HG02943 (cell line): ENCODE measurements at regions not wholly inside any gene's neighbourhood (a gene's known extent, or its start where the extent isn't known, plus 50 kb on each side); places are given as distances from the start of the nearest gene placed in this dataset.

Source experiments
- ATAC-seq: cut with Tn5 transposase; IDR thresholded peaks from one replicate; pipeline ENCODE4 v1.9.1; 2021; ENCODE audit warnings: mild to moderate bottlenecking, low read depth, moderate library complexity; ENCODE audit not compliant: unreplicated experiment

DNA sequence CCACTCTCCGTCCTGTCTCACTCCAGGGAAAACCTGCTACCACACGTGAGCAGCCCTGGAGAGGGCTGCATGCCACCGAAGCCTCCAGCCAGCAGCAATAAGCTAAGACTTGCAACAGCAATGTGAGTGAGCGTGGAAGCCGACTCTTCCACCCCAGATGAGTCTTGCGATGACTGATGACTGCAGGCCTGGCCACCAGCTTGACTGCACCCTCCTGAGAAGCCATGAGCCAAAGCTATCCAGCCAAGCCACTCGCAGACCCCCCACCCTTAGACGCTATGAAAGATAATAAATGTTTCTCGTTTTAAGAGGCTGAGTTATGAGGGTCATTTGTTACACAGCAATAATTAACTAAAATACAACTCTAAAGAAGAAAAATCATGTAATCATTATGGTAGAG is 118.6 kb upstream of the GALNT2 start:
- no peak for ATAC-seq

DNA sequence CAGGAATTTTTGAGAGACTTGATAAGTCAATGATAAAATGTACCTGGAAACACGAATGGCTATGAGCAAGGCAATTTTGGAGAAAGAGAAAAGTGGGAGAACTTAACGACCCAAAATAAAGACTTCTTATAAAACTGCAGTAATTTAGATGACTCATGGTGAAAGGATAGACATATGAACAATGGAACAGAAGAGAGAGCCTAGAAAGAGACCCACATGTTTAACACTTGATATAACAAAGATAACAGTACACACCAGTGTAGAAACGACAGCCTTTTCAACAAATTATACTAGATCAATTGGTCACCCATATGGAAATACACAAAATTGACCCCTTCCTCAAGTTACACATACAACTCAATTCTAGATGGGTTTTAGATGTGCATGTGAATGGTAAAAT is 117.5 kb upstream of the GALNT2 start:
- no peak for ATAC-seq

DNA sequence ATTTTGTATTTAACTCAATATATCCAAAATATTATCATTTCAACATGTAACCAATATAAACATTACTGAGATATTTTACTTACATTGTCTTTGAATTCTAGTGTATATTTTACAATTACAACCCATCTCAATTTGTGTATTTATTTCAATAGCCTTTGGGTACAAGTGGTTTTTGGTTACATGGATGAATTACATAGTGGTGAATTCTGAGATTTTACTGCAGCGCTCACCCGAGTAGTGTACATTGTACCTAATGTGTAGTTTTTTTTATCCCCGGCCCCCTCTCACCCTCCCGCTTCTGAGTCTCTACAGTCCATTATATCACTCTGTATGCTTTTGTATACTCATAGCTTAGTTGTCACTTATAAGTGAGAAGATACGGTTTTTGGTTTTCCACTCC is 117.0 kb upstream of the GALNT2 start:
- no peak for ATAC-seq

DNA sequence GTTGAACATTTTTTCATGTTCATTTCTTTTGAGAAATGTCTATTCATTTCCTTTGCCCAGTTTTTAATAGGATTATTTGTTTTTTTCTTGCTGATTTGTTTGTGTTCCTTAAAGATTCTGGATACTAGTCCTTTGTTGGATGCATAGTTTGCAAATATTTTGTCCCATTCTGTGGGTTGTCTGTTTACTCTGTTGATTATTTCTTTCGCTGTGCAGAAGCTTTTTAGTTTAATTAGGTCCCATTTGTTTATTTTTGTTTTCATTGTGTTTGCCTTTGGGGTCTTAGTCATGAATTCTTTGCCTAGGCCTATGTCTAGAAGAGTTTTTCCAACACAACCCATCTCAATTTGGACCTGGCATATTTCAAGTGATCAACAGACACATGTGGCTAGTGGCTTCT is 116.1 kb upstream of the GALNT2 start:
- no peak for ATAC-seq

DNA sequence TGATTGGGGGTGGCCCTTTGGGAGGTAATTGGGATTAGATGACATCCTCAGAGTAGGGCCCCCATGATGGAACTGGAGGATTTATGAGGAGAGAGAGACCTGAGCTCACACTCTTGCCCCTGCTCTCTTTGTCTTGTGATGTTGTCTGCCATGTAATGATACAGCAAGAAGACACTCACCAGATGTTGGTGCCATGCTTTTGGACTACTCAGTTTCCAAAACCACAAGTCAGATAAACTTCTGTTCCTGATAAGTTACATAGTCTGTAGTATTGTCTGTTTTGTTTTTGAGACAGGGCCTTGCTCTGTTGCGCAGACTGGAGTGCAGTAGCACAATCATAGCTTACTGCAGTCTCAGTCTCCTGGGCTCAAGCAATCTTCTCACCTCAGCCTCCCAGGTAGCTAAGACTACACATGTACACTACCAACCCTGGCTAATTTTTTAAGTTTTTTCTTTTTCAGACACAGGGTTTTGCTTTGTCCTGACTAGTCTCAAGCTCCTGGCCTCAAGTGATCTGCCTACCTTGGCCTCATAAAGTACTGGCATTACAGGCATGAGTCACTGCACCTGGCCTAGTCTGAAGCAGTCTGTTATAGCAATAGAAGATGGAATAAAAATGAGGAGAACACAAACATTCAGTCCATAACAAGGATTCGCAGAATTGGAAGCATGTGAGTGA is 115.0 kb upstream of the GALNT2 start:
- no peak for ATAC-seq

DNA sequence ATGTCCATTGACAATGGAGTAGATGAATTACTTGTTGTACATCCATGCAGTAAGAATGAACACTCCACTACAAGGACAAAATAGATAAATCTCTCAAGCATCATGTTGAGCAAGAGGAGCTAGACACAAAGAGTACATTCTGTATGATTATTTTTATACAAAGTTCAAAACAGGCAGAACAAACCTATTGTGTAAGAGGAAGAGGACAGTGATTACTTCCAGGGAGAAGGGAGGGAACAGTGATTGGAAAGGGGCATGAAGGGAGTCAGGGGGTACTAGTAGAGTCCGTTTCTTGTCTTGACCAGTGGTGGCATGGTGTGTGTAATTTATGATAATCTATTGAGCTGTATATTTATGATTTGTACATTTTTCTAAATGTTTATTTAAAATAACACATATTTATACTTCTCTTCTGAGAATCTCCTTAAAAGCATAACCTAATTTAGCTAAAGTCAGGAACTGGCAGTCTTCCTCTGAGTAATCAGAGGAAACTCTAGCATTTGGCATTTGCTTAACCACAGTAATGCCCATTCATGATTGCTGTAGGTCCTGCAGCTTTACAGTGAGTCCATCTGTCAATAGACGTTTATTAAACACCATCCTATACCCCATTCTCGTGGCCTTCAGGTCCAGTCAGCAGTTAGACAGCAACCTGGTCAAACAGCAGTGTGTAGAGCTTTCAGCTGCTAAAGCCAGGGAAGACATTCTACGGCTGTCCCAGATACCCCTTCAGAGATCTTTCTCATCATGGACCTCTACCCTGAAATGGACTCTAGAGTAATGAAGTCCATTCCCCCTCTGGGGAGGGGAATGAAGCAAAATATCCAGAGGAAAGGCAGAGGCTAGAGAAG is 114.1 kb upstream of the GALNT2 start:
- no peak for ATAC-seq

DNA sequence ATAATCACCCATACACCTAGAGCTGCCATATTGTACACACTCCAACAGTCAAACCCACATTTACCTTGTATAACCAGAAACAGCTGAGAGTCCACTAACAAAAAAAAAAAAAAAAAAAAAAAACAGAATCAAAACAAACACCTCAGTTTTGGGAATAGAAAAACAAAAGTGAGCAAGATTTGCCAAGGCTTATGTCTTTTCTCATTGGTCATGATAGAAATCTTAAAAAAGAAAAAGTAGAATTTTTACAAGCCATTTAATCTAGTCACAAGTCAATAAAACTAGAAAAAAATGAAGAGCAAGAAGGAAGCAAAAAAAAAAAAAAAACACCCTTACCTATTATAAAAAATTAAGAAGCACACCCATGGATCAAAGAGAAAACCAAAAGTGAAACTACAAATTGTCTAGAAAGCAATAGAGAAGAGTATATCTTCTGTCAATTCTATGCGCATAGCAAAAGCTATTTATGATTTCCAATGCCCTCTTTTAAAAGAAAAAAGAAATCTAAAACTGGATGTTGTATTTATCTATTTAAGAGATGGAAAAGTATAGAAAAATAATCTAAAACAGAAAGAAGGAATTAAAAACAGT is 113.2 kb upstream of the GALNT2 start:
- no peak for ATAC-seq

DNA sequence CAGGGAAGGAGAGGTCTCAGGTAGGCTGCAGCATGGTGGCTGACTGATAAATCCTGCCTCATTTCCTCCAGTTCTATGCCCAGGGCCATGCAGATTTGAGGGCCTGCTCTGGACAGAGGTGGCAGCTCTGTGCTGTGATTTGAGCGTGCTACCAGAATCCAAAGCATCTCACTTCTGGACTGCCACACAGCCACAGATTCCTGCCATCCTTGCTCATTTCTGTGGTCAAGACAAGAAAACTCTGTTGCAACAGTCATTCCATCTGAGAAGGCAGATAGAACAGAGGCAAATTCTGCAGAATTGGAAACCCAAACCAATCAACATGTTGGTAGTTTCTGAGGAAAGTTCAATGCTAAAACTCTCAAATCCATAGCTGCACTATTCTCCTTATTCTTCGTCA is 102.8 kb upstream of the GALNT2 start:
- ATAC-seq, result no peak

DNA sequence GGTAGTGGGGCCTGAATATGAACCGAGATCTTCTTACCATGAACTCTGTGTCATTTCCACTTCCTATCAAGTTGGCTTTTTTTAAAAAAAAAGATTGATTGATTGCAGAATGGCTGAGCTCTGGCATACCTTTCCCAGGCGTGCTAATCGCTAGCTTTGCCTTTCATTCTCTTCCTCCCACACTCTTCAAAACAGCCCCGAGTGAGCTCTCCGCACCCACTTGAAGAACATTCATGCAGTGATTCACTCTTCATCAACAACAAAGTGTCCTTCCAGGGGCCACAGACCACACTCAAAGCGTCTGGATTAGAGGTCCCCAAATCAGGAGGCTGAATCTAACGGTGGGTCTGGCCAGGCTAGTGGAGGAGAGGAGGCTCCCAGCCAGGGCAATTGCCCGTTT is 96.3 kb upstream of the GALNT2 start:
- ATAC-seq, result no peak

DNA sequence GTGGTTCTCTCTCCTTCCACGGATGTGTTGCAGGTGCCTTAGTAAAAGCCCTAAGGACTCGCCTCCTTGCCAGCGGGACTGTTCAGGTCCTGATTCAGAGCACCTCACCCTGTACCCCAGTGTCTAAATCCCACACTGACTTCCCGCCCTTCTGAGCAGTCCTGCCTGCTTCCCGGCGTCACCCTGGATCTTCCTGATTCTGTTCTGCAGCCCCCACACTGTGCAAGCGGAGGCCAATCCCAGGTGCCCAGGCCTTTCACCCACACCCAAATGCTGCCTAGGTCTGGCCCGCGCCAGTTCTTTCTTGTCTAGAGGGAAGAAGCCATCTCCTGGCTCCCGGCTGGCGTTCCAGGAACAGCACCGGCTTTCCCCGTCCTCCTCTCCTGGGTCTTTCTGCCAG is 95.9 kb upstream of the GALNT2 start:
- ATAC-seq, result no peak

DNA sequence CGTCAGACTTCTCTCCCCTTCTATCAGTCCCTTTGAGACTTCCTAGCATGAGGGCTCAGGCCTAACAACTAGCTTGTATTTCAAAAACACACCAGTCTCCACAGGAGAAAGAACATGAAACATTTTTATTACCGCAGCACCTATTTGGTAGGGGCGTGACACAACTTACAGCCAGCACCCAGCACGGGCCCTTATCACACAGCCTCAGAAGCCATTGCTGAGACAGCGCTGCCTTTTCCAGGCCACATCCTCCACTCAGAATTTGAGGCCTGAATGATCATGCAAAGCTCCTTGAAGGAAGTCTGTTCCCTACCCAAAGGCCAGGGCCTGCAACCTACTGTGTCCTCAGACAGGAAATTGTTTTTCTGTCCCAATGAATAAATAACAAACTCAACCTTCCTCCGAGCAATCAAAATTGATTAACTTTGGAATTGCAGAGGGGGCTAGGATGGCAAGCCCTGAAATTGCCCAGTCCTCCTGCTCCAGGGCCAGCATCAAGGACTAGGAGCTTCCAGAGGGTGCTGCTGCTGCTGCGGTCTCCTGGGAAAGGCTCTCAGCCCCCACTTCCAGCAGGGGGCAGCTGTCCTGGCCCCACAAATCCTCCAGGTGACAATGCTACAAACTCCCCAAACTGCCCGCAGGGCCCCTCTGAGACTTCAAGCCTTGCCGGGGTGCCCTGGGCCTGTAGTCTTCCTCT is 94.3 kb upstream of the GALNT2 start:
- ATAC-seq, result no peak

DNA sequence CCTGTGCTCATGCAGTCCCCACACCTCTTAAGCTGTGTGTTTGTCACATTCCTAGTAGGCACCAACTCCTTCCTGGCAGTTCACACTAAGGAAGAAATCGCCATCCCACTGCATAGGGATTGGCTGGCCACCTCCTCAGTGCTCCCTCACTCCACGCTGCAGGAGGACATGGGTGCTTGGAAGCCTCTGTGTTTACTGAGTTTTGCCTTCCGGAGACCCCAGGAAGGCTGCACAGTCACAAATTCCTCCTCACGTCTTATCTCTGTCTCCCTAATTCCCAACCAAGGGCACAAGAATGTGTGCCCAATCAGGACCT is 93.8 kb upstream of the GALNT2 start:
- ATAC-seq, result no peak

DNA sequence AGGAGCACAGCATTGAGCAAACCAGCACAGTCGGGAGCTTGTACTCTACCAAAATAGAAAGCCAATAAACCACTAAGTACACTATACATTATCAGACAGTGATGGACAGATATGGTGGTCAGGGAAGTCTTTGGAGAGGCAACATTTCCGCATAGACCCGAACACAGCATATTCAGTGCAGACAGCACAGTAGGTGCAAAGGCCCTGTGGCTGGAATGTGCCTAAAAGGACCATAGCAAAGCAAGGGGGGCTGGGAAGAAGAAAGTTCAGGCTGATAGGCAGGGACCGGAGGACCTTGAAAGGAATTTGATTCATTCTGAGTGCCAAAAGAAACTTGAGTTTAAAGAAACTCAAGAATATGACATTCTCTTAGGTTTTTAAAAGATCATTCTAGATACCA is 92.0 kb upstream of the GALNT2 start:
- no peak for ATAC-seq

DNA sequence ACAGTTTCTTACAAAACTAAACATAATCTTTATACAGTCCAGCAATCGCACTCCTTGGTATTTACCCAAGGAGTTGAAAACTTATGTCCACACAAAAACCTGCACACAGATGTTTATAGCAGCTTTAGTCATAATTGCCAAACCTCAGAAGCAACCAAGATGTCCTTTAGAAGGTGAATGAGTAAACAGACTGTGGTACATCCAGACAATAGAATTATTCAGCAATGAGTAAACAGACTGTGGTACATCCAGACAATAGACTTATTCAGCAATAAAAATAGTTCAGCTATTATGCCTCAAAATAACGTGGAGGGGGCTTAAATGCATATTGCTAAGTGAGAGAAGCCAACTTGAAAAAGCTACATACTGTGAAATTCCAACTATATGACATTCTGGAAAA is 87.0 kb upstream of the GALNT2 start:
- no peak for ATAC-seq

DNA sequence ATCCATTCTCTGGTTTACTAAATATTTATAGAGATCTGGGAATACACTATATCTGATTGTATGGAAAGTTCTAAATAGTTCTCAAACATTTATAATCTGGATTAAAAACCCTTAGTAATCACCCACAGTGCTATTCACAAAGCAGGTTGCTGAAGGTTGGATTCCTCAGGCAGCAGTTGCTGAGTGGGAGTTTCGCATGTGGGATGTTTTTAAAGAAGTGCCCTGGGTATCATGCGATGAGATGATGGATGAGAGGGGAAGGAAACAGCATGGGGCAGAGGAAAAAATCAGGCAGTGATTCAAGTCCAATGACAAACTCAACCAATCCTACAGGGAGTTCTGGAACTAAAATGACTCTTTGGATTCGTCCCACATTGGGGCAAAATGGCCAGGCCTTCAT is 85.3 kb upstream of the GALNT2 start:
- ATAC-seq, result no peak

DNA sequence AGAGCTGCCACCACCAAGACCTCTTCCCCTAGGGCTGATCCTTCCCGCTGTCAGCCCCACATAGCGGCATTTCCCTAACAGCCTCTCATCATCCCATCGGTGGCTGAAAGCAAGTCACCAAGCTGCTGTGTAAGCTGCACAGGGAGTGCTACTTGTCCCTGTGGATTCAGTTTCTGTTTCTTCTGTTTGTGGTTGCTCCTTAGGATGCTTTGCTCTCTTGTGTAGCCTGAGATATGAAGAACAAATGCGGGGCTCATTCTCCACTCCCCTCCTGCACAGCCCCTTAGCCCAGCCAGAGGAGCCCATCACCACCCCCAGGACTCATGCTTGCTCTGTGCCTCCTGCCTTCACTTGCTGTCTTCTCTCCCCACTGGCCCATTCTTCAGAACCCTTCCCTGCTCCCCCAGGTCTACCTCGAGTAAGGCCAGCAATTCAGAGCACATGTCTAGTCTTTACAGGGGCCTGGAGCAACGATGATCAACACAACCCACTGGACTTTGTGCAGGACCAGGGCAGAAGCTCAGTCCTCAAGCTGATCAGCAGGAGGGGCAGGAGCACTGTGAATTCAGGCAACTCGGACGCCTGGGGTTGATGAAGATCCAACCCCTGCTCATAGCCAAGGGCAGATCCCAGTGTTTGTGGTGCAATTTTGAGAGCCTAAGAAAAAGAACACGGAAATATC is 82.6 kb upstream of the GALNT2 start:
- no peak for ATAC-seq

DNA sequence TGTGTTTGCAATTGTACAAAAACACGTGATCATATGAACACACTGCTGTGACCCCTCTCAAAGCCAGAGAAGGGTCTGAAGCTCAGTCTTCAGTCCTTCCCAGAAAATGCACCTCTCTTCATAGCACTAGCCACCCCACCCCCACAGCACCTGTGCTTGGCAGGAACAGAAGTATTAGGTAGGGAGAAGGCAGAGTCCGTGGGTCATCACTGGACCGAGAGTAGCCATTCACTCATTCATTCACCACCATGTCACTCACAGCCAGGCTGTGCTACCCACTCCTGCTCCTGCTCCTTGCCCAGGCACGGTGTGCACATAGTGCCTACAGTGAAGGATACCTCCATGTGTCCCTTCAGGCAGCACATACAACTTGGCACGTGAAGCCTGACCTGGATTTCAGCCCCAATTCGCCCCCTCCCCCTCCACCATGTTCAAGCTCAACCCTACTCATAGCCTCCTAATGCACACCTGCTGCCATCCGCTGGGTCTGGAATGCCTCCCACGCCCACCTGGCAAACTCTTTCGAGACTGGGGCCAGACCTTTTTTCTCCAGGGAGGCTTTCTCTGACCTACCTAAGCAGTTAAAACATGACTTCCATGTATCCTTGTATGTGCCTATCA is 81.9 kb upstream of the GALNT2 start:
- no peak for ATAC-seq

DNA sequence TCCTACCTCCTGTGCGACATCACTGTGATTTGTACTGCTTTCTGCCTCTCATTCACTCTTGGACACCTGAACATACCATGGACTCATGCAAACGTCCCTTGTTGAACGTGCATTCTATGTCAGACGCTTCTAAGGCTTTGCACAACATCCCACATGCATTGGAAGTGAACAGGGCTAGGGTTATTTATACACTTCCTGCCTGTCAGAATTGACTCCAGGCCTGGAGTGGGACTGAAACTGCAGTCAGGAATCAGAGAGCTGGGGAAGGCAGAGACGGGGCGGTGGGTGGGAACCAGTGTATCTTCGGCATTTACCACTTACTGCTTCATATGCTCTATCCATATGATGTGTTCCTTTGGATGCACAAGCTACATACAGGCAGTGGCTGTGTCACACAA is 81.4 kb upstream of the GALNT2 start:
- ATAC-seq, result no peak

DNA sequence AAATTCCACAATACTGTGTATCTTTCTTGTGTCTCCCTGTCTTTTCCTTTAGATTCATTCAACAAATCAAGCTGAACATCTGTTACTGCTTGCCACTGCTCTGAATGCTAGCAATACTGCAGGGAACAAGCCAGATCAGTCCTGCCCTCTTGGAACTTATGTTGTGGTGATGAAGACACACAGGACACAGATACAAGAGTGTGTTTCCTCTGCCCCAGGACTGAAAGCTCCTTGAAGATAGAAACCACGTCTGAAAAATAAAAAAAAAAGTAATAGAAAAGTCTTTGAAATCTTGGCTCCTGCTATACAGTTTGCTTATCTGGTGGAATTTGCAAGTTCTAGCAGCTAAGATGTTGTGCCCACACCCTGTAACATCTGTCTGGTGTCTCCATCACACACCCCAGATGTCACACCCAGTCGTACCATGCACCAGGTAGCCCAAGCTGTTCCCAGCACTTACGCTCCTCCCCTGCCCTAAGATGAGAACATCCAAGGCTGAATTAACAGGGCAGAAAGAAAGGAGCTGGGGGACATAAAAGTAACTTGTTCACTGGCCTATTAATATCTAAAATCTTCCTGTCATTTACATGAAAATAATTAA is 80.2 kb upstream of the GALNT2 start:
- no peak for ATAC-seq

DNA sequence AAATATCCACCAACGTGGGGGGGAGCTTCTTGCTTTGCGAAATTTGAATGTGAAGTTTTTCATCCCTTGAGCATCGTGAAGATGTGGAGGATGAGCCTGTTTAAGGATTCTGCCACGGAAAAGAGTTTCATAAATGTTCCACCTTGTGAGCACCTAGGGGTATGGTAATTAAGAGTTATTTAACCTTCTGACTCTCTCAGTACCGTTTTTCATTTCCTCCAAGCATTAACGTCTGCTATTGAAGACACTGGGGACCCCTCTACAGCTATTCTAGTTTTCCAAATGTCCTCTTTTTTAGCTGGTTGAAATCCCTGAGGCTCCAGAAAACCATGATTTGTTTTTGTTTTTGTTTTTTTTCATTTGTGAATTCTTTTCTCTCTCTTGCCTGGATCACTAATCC is 79.1 kb upstream of the GALNT2 start:
- ATAC-seq, result no peak
